ENCODE measurements at regions not wholly inside any gene's neighbourhood (a gene's known extent, or its start where the extent isn't known, plus 50 kb on each side); places are given as distances from the start of the nearest gene placed in this dataset.

GRCh38 chrX:39156051-39156450, 354.8 kb downstream of the MID1IP1 start:
- no peak for TF ChIP-seq RBFOX2 (IDR thresholded peaks at IDR 0.05; ENCODE audit: low read depth, low read length)
- no peak for TF ChIP-seq MAZ (CRISPR knock-in tag; conservative IDR thresholded peaks at IDR 0.05 in 1 of 2, IDR thresholded peaks at IDR 0.05 in 1 of 2)
- TF ChIP-seq MYC (IDR thresholded peaks at IDR 0.05; ENCODE audit: low read depth, low read length) = no peak
- no peak for TF ChIP-seq MYC (CRISPR knock-in tag; IDR thresholded peaks at IDR 0.05; ENCODE audit: borderline replicate concordance, low read depth)
- no peak for TF ChIP-seq RBM39 (optimal IDR thresholded peaks at IDR 0.05; ENCODE audit: low read depth, low read length)
- no peak for TF ChIP-seq FOXP4 (CRISPR knock-in tag; IDR thresholded peaks at IDR 0.05; ENCODE audit: borderline replicate concordance)
- TF ChIP-seq, protein P1, sequence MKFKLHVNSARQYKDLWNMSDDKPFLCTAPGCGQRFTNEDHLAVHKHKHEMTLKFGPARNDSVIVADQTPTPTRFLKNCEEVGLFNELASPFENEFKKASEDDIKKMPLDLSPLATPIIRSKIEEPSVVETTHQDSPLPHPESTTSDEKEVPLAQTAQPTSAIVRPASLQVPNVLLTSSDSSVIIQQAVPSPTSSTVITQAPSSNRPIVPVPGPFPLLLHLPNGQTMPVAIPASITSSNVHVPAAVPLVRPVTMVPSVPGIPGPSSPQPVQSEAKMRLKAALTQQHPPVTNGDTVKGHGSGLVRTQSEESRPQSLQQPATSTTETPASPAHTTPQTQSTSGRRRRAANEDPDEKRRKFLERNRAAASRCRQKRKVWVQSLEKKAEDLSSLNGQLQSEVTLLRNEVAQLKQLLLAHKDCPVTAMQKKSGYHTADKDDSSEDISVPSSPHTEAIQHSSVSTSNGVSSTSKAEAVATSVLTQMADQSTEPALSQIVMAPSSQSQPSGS (CRISPR knock-in tag; IDR thresholded peaks at IDR 0.05) = no peak
- TF ChIP-seq PTRF (tag; IDR thresholded peaks at IDR 0.05) = no peak
- TF ChIP-seq SIN3A (IDR thresholded peaks at IDR 0.05; ENCODE audit: borderline replicate concordance in 2 of 2, control insufficient read depth in 1 of 2, low read depth in 2 of 2, low read length in 2 of 2) = no peak
- no peak for TF ChIP-seq ZNF79 (CRISPR knock-in tag; IDR thresholded peaks at IDR 0.05; ENCODE audit: low read depth)
- no peak for TF ChIP-seq CEBPB (tag; IDR thresholded peaks at IDR 0.05)
- no peak for TF ChIP-seq FOSL1 (tag; conservative IDR thresholded peaks at IDR 0.05)
- TF ChIP-seq TBP (optimal IDR thresholded peaks at IDR 0.05; ENCODE audit: low read depth, low read length) = no peak
- TF ChIP-seq NCOA1 (IDR thresholded peaks at IDR 0.05; ENCODE audit: low read depth) = no peak
- no peak for TF ChIP-seq SMAD1 (IDR thresholded peaks at IDR 0.05; ENCODE audit: low read depth, low read length, partially characterized antibody)
